DOHH2 (cell line): ENCODE measurements at regions not wholly inside any gene's neighbourhood (a gene's known extent, or its start where the extent isn't known, plus 50 kb on each side); places are given as distances from the start of the nearest gene placed in this dataset.

ENCODE experiments used
- H3F3A ChIP-seq: fragments of 200-600 bp; sonication (generic), shearing (Covaris generic); 2 replicates; pipeline ENCODE4 v1.6.0; 2016; ENCODE audit warnings: antibody characterized with exemption, mild to moderate bottlenecking; ENCODE audit not compliant: control insufficient read depth, insufficient read depth
- H3K27ac ChIP-seq: fragments of 200-600 bp; sonication (generic); 2 replicates; pipeline ENCODE4 v1.5.1; 2014; ENCODE audit warnings: low read depth, mild to moderate bottlenecking, low read length, moderate library complexity
- H3K27me3 ChIP-seq: fragments of 200-600 bp; sonication (generic); 2 replicates; pipeline ENCODE4 v1.6.1; 2014; ENCODE audit warnings: mild to moderate bottlenecking, low read length, mixed read lengths; ENCODE audit not compliant: control insufficient read depth
- H3K36me3 ChIP-seq: fragments of 200-600 bp; sonication (generic); 2 replicates; pipeline ENCODE4 v1.6.1; 2014; ENCODE audit warnings: mild to moderate bottlenecking, low read length, moderate library complexity, mixed read lengths; ENCODE audit not compliant: control insufficient read depth
- H3K4me1 ChIP-seq: fragments of 200-600 bp; sonication (generic); 2 replicates; pipeline ENCODE4 v1.6.1; 2014; ENCODE audit warnings: mild to moderate bottlenecking, low read length, mixed read lengths; ENCODE audit not compliant: control insufficient read depth
- H3K4me2 ChIP-seq: fragments of 200-600 bp; sonication (generic); 2 replicates; pipeline ENCODE4 v1.6.0; 2014; ENCODE audit warnings: mild to moderate bottlenecking, low read length, moderate library complexity
- H3K4me3 ChIP-seq: fragments of 200-600 bp; sonication (generic); 2 replicates; pipeline ENCODE4 v1.5.1; 2014; ENCODE audit warnings: mild to moderate bottlenecking, low read length, mixed read lengths
- H3K79me2 ChIP-seq: fragments of 200-600 bp; sonication (generic); 2 replicates; pipeline ENCODE4 v1.6.1; 2014; ENCODE audit warnings: mild to moderate bottlenecking, low read length, mixed read lengths; ENCODE audit not compliant: control insufficient read depth
- H3K9me2 ChIP-seq: fragments of 200-600 bp; sonication (generic); replicated peaks from 2 replicates; pipeline ENCODE4 v1.6.1; 2014; ENCODE audit warnings: mild to moderate bottlenecking, low read length, mixed read lengths; ENCODE audit not compliant: control insufficient read depth
- H3K9me3 ChIP-seq: fragments of 200-600 bp; sonication (generic); 2 replicates; pipeline ENCODE4 v1.6.1; 2014; ENCODE audit warnings: antibody characterized with exemption, low read length, mixed read lengths; ENCODE audit not compliant: control insufficient read depth, insufficient read depth
- H4K20me1 ChIP-seq: fragments of 200-600 bp; sonication (generic); 2 replicates; pipeline ENCODE4 v1.6.0; 2014; ENCODE audit warnings: low read depth, mild to moderate bottlenecking, antibody characterized with exemption, low read length, moderate library complexity; ENCODE audit not compliant: control insufficient read depth, insufficient read depth
- CTCF ChIP-seq: fragments of 200-600 bp; sonication (generic); IDR thresholded peaks from one replicate; pipeline ENCODE4 v1.5.1; 2014; ENCODE audit warnings: antibody characterized with exemption, mild to moderate bottlenecking, low read depth, low read length; ENCODE audit not compliant: poor library complexity, severe bottlenecking
- EZH2phosphoT487 ChIP-seq: fragments of 200-600 bp; sonication (generic); IDR thresholded peaks from 2 replicates; pipeline ENCODE4 v1.6.1; 2017; ENCODE audit warnings: borderline replicate concordance, mild to moderate bottlenecking, antibody characterized with exemption, low read length, moderate library complexity, mixed read lengths

- Histone ChIP-seq H3K27me3 (no peaks in the 10 kb centered on the region), H3K36me3 (no peaks in the 10 kb centered on the region), H3K9me3 (no peaks in the 10 kb centered on the region), H3K4me1 (no peaks in the 10 kb centered on the region), H4K20me1 (no peaks in the 10 kb centered on the region), H3K79me2 (no peaks in the 10 kb centered on the region), H3K4me2 (no peak overlapping the region), H3K27ac (no peak overlapping the region), H3K9me2 (no peaks in the 10 kb centered on the region), H3K4me3 (no peak overlapping the region), H3F3A (no peaks in the 10 kb centered on the region)
- no peak for TF ChIP-seq EZH2phosphoT487
- TF ChIP-seq CTCF, result no peak
Observed at GRCh38 chr5:21644032-21644431, 1209.1 kb downstream of the CDH12 start.

GRCh38 chr5:21642312-21642711, 1210.8 kb downstream of the CDH12 start:
- Histone ChIP-seq H3K79me2 (no peaks in the 10 kb centered on the region), H3K9me3 (no peaks in the 10 kb centered on the region), H3K36me3 (no peaks in the 10 kb centered on the region), H3K9me2 (no peaks in the 10 kb centered on the region), H3K4me3 (no peak overlapping the region), H3K27me3 (no peaks in the 10 kb centered on the region), H3K4me1 (no peaks in the 10 kb centered on the region), H4K20me1 (no peaks in the 10 kb centered on the region), H3K27ac (no peak overlapping the region), H3F3A (no peaks in the 10 kb centered on the region), H3K4me2 (no peak overlapping the region)
- TF ChIP-seq CTCF, result no peak

GRCh38 chr5:21623831-21624230, 1229.3 kb downstream of the CDH12 start:
- Histone ChIP-seq H3K36me3 (no peaks in the 10 kb centered on the region), H3K4me2 (no peak overlapping the region), H3F3A (no peaks in the 10 kb centered on the region), H3K9me2 (no peaks in the 10 kb centered on the region), H3K79me2 (no peaks in the 10 kb centered on the region), H3K4me3 (no peak overlapping the region), H3K9me3 (no peaks in the 10 kb centered on the region), H3K4me1 (no peaks in the 10 kb centered on the region), H3K27ac (no peak overlapping the region), H3K27me3 (no peaks in the 10 kb centered on the region), H4K20me1 (no peaks in the 10 kb centered on the region)
- TF ChIP-seq EZH2phosphoT487 (no peak), CTCF (no peak)

- Histone ChIP-seq H3K9me3 (no peaks in the 10 kb centered on the region), H4K20me1 (no peaks in the 10 kb centered on the region), H3K27ac (no peak overlapping the region), H3K27me3 (no peaks in the 10 kb centered on the region), H3K36me3 (no peaks in the 10 kb centered on the region), H3K4me2 (no peak overlapping the region), H3K79me2 (no peaks in the 10 kb centered on the region), H3K9me2 (no peaks in the 10 kb centered on the region), H3F3A (no peaks in the 10 kb centered on the region), H3K4me1 (no peaks in the 10 kb centered on the region), H3K4me3 (no peak overlapping the region)
- TF ChIP-seq EZH2phosphoT487 (no peak), CTCF (no peak)
Observed at GRCh38 chr5:21615195-21615765, 1237.9 kb downstream of the CDH12 start.
